HG03064 (cell line): ENCODE measurements at regions not wholly inside any gene's neighbourhood (a gene's known extent, or its start where the extent isn't known, plus 50 kb on each side); places are given as distances from the start of the nearest gene placed in this dataset.
"Not testable (repeated sequence)": the region's sequence is repeated elsewhere in the genome, so short reads cannot be mapped to it uniquely, and the experiment has no call there.

Experiments used
- ATAC-seq: cut with Tn5 transposase; IDR thresholded peaks from one replicate; pipeline ENCODE4 v1.9.1; 2021; ENCODE audit warnings: low read depth; ENCODE audit not compliant: unreplicated experiment

DNA sequence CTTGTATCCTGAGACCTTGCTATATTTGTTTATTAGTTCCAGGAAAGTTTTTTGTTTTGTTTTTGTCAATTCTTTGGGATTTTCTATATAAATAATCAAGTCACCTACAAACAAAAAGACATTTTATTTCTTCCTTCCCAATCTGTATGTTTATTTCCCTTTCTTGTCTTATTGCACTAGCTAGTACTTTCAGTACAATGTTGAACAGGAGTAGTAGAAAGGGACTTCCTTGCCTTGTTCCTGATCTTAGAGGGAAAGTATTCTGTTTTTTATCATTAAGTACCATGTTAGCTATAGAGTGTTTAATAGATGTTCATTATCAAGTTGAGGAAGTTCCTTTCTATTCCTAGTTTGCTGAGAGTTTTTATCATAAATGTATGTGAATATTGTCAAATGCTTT, 119.5 kb upstream of the TLE4 start:
- ATAC-seq: no peak

DNA sequence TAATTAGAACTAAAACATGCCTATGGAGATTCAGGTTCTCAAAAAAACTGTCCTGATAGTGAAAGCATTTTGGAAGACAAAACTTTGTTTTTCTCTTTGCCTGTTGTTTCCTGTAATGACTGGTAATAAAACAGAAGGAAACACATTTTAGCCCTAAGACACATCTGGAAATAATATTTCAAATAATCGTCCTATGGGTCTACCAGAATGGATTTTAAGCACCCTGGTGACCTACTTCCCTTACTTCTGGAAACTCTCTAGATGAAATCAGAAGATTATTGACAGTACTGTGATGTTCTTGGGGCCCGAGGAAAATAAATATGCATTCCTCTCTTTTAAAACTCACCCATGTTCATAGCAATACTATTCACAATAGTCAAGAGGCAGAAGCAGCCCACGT, 110.1 kb upstream of the TLE4 start:
- no peak for ATAC-seq

DNA sequence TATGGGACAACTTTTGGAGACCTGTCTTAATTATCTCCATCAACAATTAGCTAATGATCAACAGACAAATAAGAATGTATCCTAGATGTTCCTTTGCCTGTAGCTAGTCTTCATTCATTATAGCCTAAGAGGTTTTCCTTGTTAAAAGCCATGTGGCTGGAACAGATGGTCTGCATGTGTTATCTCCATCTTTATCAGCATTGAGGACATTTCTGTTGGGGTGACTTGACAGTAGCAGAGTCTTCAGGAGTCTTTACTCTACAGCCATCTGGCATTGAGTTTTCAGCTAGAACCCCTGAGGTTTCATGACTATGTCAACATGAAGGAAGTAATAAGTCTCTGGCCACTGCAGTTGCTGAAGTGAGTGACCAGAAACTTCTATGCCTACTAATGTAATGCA, 106.6 kb upstream of the TLE4 start:
- no peak for ATAC-seq

DNA sequence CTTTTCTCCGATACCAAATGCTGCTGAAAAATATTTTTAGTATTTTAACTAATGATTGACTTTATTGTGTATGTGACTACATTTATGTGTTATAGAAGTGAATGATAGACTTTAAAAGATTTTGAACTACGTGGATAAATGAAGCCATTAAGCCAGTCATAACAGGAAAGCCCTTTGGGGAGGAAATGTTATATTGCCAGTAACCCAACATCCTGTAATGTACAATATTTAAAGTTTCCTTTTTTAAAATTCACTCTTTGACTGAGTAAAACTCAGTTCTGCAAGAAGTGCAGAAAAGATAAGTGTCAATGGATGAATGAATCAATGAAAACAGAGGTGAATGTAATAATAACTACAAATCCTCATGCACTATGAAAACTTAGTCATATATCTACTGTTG, 102.6 kb upstream of the TLE4 start:
- no peak for ATAC-seq

DNA sequence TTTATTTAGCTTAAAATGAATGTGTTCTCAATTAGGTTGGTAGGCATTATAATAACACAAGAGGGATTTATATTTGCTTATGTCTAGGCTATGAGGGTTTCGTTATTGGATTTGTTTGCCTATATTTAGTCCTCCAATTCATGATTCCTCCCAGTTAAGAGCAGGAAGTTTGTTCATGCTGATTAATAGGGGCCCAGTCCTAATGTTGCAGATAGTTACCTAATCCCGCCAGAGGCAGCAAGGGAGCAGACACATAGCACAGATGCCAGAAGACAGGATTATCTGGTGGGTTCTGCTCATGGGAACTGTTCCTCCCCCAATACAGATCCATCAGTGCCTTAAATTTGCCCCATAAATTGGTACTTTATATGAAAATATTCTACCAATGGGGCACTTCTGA, 100.8 kb upstream of the TLE4 start:
- ATAC-seq: no peak

DNA sequence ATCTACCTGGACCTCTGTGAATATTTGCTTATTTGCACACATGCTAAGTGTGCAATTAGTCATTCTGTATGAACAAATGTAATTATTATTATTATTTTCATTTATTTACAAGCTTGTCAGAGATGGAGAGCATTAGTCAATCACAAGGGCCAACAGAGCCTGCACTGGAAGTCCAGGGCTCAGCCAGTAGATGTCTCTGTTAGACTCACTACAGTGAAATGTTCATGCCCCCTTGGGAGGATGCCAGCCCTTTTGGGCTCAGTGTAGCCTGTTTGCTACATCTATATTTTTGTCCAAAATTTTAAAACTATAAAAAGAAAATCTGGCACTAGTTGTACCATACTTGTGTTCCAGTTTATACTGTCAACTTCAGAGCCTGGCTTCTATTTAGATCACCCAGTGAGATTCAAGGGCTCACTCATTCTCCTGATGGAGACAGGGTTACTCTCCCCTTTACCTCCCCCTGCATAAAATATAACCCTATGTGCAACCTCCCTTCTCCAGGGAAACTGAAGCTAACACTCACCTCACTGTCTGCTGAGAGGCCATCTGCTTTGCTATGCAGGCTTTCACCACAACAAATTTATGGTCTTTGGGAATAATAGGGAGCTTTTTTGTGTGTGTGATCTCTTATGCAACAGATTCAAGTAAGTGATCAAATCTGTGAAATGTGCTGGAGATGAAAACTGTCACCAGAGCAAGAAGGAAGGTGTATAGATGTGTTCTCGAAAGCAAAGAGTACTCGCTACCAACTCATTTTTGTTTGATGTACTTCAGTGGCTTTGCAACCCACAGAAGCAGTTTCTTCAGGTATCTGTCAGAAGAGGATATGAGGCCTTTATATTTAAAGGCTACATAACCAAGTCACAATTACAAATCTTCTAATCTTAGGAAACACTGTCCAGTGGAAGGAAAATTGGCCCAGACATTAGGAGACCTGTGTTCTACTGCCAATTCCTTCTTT, 99.9 kb upstream of the TLE4 start:
- no peak for ATAC-seq

DNA sequence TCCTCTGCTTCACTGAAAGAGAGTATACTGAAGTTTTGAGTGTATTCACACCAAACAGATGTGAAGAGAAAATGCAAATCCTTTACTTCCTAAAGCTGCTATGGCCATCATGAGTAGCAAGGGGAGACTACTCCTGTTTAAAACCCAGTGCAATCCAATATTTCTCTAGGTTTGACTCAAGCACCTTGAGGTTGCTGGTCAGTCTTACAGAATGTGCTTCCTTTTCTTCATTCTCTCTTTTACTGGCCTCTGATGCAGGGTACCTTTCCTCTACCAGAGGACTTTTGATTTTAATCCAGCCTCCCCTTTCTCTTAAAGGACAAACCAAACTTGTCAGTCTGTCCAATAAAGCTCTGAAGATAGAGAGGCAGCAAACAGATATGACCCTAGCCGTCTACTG, 98.1 kb upstream of the TLE4 start:
- no peak for ATAC-seq

DNA sequence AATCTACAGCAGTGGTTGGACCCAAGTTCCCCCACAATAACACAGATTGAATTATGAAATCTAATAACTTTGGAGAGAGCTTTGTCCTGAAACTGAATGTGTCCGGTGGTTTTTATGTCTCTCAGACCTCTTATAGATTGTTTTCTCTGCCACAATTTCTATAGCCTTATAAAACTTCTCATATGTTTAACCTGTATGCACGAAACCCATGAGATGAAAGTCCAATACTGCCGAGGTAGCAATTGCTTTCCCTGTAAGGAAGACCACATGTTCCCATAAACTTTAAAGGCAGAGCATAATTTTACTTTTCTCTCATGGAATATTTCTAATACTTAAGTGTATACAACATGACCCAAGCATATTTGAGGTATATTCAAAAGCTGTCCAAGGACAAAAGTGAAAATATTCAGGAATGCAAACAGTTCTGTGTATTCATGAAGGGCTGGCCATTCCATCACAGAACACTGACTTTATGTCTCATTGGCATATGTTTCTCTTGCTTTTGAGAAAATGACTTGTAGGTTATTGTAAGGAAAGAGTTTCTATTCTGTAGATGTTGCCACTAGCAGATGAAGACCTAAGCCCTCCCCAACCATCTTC, 94.4 kb upstream of the TLE4 start:
- no peak for ATAC-seq

DNA sequence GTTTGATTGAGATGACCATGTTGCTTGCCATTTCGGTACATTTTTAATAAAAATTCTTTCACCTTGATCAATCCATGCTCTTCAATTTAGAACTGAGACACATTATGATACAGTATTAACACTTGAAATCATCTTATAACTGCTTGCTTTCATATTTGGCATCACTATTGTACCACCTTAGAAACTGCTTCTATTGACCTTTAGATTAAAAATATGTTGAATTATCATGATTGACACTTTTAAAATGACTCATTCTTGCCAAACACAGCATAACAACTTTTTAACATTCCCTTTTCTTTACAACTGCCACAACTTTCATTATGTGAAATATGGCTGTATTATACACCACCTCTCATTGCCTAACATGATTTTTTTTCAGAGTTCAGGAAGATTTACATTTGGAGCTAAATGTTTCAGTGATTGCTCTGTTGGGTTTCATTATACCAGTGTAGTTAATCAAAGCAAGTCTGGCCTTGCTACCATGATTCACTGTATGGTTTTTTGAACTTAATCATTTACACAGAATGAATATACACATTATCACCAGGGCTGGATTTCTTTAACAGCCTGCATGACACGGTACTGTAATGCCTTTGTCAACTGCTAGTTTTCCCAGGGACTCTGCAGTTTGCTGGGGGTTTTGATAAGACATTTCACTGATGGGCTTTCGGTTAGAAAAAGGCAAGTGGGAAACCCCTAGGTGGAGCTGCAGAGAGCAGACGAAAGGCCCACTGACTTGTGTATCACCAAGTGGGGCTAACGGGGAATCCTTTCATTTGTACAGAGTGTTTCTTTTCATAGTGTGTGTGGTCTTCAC, 93.6 kb upstream of the TLE4 start:
- ATAC-seq: peak; percentile 68

DNA sequence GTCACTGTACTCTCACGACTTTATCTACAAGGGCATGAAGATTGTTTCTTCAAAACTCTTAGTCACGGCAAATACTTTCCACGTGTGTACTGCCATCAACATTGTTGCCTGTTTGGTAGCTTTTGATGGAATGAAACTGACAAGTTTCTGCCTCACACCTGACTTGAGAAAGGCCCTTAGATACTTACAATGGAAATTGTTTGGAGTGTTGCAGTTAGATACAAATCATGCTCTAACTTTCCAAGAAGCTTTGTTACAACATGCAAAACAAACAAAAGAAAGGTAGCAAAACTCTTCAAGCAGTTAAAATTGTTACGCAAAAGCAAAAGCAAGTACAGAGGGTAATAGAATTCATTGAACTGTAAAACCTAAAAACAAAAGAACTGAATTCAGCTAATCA, 91.1 kb upstream of the TLE4 start:
- ATAC-seq: no peak

DNA sequence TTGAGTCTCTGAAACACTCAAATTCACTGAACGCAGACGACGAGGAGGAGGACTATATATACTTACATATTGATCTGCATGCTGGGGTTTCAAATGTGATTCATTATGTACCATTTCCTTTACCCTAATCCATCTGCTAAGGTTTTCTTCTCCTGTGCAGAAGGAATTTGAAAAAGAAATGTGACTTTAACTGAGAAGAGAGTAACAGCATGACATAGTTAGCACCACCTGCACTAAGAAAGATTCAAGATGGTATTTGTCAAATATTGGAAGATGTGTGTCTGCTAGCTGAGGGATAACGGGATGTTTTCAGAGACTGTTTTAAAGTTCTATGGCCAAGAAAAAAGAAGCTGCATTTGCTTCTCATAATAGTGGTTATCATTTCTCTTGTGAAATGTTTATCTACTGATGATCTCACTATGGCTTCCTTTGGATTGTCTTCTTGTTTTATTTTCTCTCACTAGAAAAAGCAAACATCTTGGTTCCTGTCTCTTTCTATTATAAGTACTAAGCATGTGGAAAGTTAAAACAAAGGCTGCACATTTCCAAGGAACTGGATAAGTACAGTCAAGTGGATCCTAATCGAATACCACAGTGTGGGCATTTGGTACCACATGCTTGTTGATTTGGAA, 89.8 kb upstream of the TLE4 start:
- no peak for ATAC-seq

DNA sequence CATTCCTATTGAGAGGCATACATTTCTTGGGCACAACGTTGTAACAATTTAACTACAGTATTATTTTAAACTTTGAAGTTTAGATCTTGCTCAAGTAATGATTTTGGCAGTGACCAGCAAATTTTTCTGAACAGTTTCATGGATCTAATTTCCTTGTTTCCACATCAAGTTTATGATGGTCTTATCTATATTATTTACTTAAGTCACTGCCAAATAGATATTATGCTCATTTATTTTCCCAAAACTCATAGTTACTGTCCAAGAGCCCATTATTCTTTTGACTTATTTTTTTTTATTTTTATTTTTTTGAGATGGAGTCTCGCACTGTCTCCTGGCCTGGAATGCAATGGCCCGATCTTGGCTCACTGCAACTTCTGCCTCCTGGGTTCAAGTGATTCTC, 86.5 kb upstream of the TLE4 start:
- no peak for ATAC-seq

DNA sequence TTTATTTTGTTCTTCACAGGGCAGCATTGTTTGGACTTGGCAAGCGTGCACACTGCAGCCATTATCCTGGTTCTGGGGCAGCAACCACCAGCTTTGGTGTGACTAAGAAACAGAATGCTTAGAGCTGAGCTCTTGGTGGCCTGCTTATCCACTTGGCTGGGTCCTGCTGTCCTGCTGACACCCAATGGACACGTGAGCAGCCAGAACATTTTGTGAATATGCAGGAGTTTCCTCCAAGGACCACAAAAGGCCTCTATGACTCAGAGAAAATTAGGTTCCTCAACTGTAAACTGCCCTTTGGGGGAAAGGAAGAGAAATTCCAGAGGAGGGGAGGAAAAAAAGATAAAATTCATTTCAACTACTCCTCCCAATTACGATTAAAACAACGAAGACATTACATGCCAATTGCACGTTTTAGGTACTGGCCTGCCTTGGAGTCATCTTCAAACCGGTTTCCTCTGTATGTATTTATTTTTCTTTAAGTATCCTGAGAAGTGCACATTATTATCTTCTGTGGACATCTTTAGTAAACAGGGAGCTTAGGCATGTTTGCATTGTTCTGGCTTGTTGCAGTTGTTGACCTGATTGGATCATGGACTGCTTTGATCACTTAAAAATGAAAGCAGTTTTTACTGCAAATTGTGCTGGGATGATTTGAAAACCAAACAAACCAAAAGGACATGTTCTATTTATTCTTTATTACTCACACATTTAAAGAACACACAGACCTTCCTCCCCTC, 82.3 kb upstream of the TLE4 start:
- ATAC-seq: no peak

DNA sequence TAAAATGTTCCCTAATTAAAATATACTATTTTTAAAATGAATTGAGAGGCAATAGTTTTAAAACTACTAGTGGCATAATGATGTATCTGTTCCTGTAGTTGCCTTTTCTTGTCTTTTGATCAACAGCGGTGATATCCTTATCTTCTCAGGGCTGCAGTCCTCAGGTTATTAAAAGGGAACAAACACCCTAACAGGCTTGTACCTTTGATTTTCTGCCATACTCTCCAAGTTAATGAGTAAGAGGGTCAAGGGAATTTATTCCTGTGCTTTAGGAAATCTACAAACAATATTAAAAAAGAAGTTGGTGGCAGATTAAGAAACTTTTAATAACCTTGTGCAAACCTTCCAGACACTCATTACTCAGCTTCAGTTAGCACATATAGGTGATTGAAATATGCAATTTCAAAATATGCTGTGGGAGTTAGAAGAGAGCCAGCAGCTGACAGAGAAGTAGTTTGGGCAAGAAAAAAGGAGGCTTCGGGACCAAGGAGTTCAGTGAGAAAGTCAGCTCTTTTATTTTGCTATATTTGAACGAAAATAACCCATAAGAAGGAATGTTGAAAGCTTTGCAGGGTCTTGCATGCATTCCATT, 81.0 kb upstream of the TLE4 start:
- ATAC-seq: no peak

DNA sequence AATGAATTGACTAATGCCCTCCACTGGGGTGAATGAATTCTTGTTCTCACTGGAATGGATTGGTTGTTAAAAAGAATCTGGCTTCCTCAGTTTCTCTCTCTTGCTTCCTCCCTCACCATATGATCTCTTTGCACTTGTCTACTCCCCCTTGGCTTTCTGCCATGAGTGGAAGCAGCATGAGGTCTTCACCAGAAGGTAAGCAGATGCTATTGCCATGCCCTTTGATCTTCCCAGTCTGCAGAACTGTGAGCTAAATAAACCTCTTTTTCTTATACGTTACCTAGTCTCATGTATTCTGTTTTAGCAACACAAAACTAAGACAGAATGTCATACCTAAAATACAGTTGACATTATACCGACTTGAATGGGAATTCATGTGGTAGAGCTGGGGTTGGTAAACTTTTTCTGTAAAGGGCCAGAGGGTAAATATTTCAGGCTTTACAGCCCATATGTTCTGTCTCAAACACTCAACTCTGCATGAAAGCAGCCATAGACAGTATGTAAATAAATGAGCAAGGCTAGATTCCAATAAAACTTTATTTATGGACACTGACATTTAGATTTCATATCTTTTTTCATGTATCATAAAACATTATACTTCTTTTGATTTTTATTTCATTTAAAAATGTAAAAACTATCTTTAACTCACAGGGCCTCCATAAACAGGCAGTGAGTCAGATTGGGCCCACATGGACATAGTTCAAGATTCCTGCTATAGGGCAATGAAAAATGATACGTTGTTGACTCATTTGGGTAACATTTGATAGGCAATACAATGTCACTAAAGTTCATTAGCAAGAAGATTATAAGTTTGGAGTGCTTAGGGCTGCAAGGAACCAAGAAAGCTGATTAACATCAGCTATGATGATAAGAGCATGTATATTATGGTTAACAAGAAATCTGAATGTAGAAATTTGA, 79.4 kb upstream of the TLE4 start:
- ATAC-seq: no peak

DNA sequence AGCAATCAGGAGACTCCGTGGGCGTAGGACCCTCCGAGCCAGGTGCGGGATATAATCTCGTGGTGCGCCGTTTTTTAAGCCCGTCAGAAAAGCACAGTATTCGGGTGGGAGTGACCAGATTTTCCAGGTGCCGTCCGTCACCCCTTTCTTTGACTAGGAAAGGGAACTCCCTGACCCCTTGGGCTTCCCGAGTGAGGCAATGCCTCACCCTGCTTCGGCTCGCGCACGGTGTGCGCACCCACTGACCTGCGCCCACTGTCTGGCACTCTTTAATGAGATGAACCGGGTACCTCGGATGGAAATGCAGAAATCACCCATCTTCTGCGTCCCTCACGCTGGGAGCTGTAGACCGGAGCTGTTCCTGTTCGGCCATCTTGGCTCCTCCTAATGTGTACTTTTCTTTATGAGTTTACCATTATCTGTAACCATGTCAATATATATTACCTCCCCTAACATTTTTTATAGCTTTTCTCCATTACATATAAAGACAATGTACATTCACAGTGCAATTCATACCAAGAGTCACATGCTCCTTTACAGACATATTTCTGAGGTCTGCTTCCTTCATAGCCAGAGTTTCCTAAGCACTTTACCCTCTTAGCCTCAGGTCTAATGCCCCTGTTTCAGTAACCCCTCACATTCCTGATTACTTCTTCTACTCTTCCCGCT, 71.4 kb upstream of the TLE4 start:
- not testable (repeated sequence) for ATAC-seq

DNA sequence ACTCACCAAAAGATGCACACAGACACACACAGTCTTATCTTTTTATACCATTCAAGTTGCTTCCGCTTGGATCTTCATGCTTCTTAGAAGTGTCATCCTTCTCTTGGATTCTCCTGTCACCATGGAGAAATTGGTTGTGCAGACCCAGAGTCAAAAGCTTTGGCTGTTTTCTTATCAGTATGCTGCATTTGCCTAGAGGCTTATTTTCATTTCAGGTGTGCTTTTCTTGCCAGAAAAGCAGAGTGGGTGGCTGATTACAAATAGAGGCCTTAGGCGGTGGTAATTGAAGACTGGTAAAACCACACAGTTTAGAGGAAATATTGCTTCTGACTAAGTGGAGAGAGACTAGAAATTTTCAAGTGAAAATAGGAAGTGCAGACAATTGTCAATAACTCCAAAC, 70.2 kb upstream of the TLE4 start:
- no peak for ATAC-seq

DNA sequence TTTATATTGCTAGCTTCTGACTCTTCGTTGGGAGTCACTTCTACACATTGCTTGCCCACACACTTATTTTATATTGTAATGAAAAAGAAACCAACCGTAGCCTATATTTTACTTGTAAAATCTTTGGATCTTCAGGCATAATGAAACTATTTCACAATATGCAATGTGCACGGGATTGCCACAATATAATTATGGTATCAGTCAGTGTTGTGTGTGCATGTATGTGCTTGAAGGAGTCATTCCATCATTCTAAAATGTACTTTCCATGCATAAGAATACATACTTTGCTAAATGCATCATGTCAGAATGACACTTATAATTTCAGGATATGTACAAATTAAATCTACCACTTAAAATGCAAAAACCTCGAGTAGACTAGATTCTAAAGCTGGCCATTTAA, 64.0 kb upstream of the TLE4 start:
- no peak for ATAC-seq
